Coronary artery (tissue), 2 donors: ENCODE measurements at regions not wholly inside any gene's neighbourhood (a gene's known extent, or its start where the extent isn't known, plus 50 kb on each side); places are given as distances from the start of the nearest gene placed in this dataset.

Source experiments
- DNase-seq: peaks from one replicate; pipeline ENCODE4 v3.0.0-alpha.2; 2017; ENCODE audit warnings: low spot score
- H3K27ac ChIP-seq, 2 donors: fragments of 200-600 bp; sonication (generic); one replicate each; pipeline ENCODE4 v1.5.1; 2016 to 2019
- H3K4me3 ChIP-seq: fragments of 200-600 bp; sonication (generic); 2 replicates; pipeline ENCODE4 v1.5.1; 2016; ENCODE audit warnings: mild to moderate bottlenecking, moderate library complexity
- CTCF ChIP-seq: fragments of 200-600 bp; sonication (generic); IDR thresholded peaks from one replicate; pipeline ENCODE4 v1.5.1; 2019; ENCODE audit warnings: antibody characterized with exemption

GRCh38 chr4:54945838-54946237 lies 179.6 kb downstream of the KDR start:
- no peak overlapping the region for H3K27ac ChIP-seq
- no peak for DNase-seq
- H3K4me3 ChIP-seq = no peak overlapping the region
- no peak for TF ChIP-seq CTCF

- no peak for DNase-seq
- H3K27ac ChIP-seq = no peak overlapping the region
- TF ChIP-seq CTCF = no peak
- no peak overlapping the region for H3K4me3 ChIP-seq
Measured at GRCh38 chr4:54942721-54943120, 182.7 kb downstream of the KDR start.

DNA sequence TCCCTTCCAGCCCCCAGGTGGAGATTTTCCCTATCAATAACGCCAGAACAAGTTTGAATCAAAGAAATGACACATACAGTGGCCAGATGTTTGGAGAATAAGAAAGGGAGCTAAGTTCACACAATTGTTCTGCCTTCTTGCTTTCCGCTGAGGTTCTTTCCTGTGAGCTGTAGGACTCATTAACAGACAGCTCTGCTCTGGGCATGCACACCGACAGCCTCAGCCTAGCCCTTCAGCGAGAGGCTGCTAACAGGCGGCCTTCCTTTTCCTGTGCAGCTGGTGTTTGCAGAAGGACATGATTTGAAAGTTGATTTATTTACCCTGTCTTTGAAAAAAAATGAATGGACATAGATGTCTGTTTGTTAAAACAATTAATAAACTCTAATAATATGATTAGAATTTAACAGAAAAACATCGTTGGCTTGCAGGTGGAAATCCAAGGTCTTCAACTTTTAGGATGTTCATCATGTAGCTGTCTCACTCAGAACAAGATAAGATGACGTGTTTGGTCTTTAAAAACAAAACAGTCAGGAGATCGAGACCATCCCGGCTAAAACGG lies 183.3 kb downstream of the KDR start:
- DNase-seq = no peak
- Histone ChIP-seq H3K27ac (no peak overlapping the region), H3K4me3 (no peak overlapping the region)
- TF ChIP-seq CTCF = no peak

- no peak overlapping the region for H3K4me3 ChIP-seq
- TF ChIP-seq CTCF = no peak
- no peak for DNase-seq
- no peak overlapping the region for H3K27ac ChIP-seq
Measured at GRCh38 chr4:54940996-54941865, 184.2 kb downstream of the KDR start.

GRCh38 chr4:54937501-54937900 lies 187.9 kb downstream of the KDR start:
- TF ChIP-seq CTCF = no peak
- no peak for DNase-seq
- H3K27ac ChIP-seq = no peak overlapping the region
- no peak overlapping the region for H3K4me3 ChIP-seq

- DNase-seq = no peak
- H3K27ac ChIP-seq = no peak overlapping the region
- no peak for TF ChIP-seq CTCF
- no peak overlapping the region for H3K4me3 ChIP-seq
Measured at GRCh38 chr4:54933579-54933978, 191.8 kb downstream of the KDR start.

- Histone ChIP-seq H3K4me3 (no peak overlapping the region), H3K27ac (no peak overlapping the region)
- DNase-seq = no peak
- no peak for TF ChIP-seq CTCF
Measured at GRCh38 chr4:54930226-54930625, 195.2 kb downstream of the KDR start.
